HG03060 (cell line): ENCODE measurements at regions not wholly inside any gene's neighbourhood (a gene's known extent, or its start where the extent isn't known, plus 50 kb on each side); places are given as distances from the start of the nearest gene placed in this dataset.

ENCODE experiments used
- ATAC-seq: cut with Tn5 transposase; IDR thresholded peaks from one replicate; pipeline ENCODE4 v1.9.1; 2021; ENCODE audit warnings: low read depth, moderate number of reproducible peaks; ENCODE audit not compliant: unreplicated experiment

GRCh38 chr12:88633312-88633711 lies 53.0 kb upstream of the KITLG start:
- no peak for ATAC-seq

- ATAC-seq = no peak
These were observed 50.3 kb upstream of the KITLG start for GRCh38 chr12:88630561-88630960.
